WTC11 (cell line): ENCODE measurements at regions not wholly inside any gene's neighbourhood (a gene's known extent, or its start where the extent isn't known, plus 50 kb on each side); places are given as distances from the start of the nearest gene placed in this dataset.

Experiments
- ATAC-seq: fragments of 200-7000 bp; cut with Tn5 transposase; 2 replicates; pipeline ENCODE4 v1.10.0; 2021; ENCODE audit warnings: mild to moderate bottlenecking, moderate library complexity
- CTCF ChIA-PET: fragments of 300-600 bp; sonication (Branson Sonifier 250); formaldehyde crosslinking; loops from one replicate; lab custom pipeline; 2021; ENCODE audit warnings: antibody characterized with exemption; lab: Charles Lee
- POLR2A ChIA-PET: fragments of 350-600 bp; sonication (Branson Sonifier 250); formaldehyde crosslinking; loops from one replicate; lab custom pipeline; 2021; ENCODE audit warnings: antibody characterized with exemption; lab: Charles Lee
- DNase-seq: peaks from one replicate; pipeline ENCODE4 v3.0.0; 2021; ENCODE audit warnings: low spot score
- H3K27ac Mint-ChIP-seq: 2 replicates; pipeline ENCODE4 v1.8.0; 2021; ENCODE audit warnings: mixed read lengths
- H3K27me3 Mint-ChIP-seq: 2 replicates; pipeline ENCODE4 v1.8.0; 2021; ENCODE audit warnings: low read depth, mild to moderate bottlenecking, moderate library complexity, mixed read lengths
- H3K36me3 Mint-ChIP-seq: 2 replicates; pipeline ENCODE4 v1.8.0; 2021; ENCODE audit warnings: mixed read lengths
- H3K4me1 Mint-ChIP-seq: 2 replicates; pipeline ENCODE4 v1.8.0; 2022; ENCODE audit warnings: mixed read lengths
- H3K4me3 Mint-ChIP-seq: 2 replicates; pipeline ENCODE4 v1.8.0; 2021; ENCODE audit warnings: mild to moderate bottlenecking, moderate library complexity, mixed read lengths
- H3K9me3 Mint-ChIP-seq: 2 replicates; pipeline ENCODE4 v1.8.0; 2021; ENCODE audit warnings: mixed read lengths
- ATF1 ChIP-seq: sonication (generic); formaldehyde crosslinking; IDR thresholded peaks from 2 replicates; pipeline ENCODE4 v1.8.1; 2023; ENCODE audit warnings: mild to moderate bottlenecking, moderate library complexity, missing genetic modification reagents
- ATF2 ChIP-seq: sonication (generic); formaldehyde crosslinking; IDR thresholded peaks from 2 replicates; pipeline ENCODE4 v1.8.1; 2022; ENCODE audit warnings: low read depth, missing genetic modification reagents, borderline replicate concordance
- CBFB ChIP-seq: sonication (generic); formaldehyde crosslinking; IDR thresholded peaks from 2 replicates; pipeline ENCODE4 v1.8.1; 2022; ENCODE audit warnings: mild to moderate bottlenecking, low read depth, missing genetic modification reagents
- MXD4 ChIP-seq: fragments of 250-450 bp; sonication (Bioruptor Pico); IDR thresholded peaks from 2 replicates; pipeline ENCODE4 v1.8.0; 2021; ENCODE audit warnings: mild to moderate bottlenecking, moderate library complexity, borderline replicate concordance
- NFE2L1 ChIP-seq: sonication (generic); formaldehyde crosslinking; IDR thresholded peaks from 2 replicates; pipeline ENCODE4 v1.8.1; 2023; ENCODE audit warnings: missing genetic modification reagents
- NR3C1 ChIP-seq: sonication (generic); formaldehyde crosslinking; conservative IDR thresholded peaks from 2 replicates; pipeline ENCODE4 v1.8.1; 2023; ENCODE audit warnings: low read depth, mild to moderate bottlenecking, missing genetic modification reagents
- OVOL2 ChIP-seq: fragments of 250-450 bp; sonication (Bioruptor Pico); IDR thresholded peaks from 2 replicates; pipeline ENCODE4 v1.9.0; 2021; ENCODE audit warnings: mild to moderate bottlenecking, borderline replicate concordance
- SOX15 ChIP-seq: fragments of 250-450 bp; sonication (Bioruptor Pico); IDR thresholded peaks from 2 replicates; pipeline ENCODE4 v1.9.0; 2021; ENCODE audit warnings: mild to moderate bottlenecking
- TP53 ChIP-seq: sonication (generic); formaldehyde crosslinking; IDR thresholded peaks from 2 replicates; pipeline ENCODE4 v1.8.1; 2023; ENCODE audit warnings: mild to moderate bottlenecking, missing genetic modification reagents
- USF1 ChIP-seq: sonication (generic); formaldehyde crosslinking; IDR thresholded peaks from 2 replicates; pipeline ENCODE4 v1.8.0; 2022; ENCODE audit warnings: mild to moderate bottlenecking, missing genetic modification reagents
- ZBTB21 ChIP-seq: sonication (generic); formaldehyde crosslinking; IDR thresholded peaks from 2 replicates; pipeline ENCODE4 v1.8.1; 2023; ENCODE audit warnings: mild to moderate bottlenecking, missing genetic modification reagents, borderline replicate concordance
- ZNF121 ChIP-seq: sonication (generic); formaldehyde crosslinking; IDR thresholded peaks from 2 replicates; pipeline ENCODE4 v1.8.0; 2023; ENCODE audit warnings: missing genetic modification reagents
- ZNF219 ChIP-seq: sonication (generic); formaldehyde crosslinking; IDR thresholded peaks from 2 replicates; pipeline ENCODE4 v1.8.0; 2023; ENCODE audit warnings: missing genetic modification reagents, mild to moderate bottlenecking, borderline replicate concordance
- ZNF396 ChIP-seq: fragments of 250-450 bp; sonication (Bioruptor Pico); IDR thresholded peaks from 2 replicates; pipeline ENCODE4 v1.8.0; 2021; ENCODE audit warnings: mild to moderate bottlenecking, moderate library complexity, borderline replicate concordance
- TF ChIP-seq, protein P1 (sequence below): sonication (generic); formaldehyde crosslinking; IDR thresholded peaks from 2 replicates; pipeline ENCODE4 v1.8.1; 2022; ENCODE audit warnings: missing genetic modification reagents, borderline replicate concordance
- TF ChIP-seq, protein P2 (sequence below): sonication (generic); formaldehyde crosslinking; IDR thresholded peaks from 2 replicates; pipeline ENCODE4 v1.8.0; 2022; ENCODE audit warnings: mild to moderate bottlenecking, missing genetic modification reagents
- TF ChIP-seq, protein P3 (sequence below): sonication (generic); formaldehyde crosslinking; IDR thresholded peaks from 2 replicates; pipeline ENCODE4 v1.8.0; 2023; ENCODE audit warnings: missing genetic modification reagents
- TF ChIP-seq, protein P4 (sequence below): fragments of 250-450 bp; sonication (Bioruptor Pico); IDR thresholded peaks from 2 replicates; pipeline ENCODE4 v1.8.0; 2021; ENCODE audit warnings: mild to moderate bottlenecking
- TF ChIP-seq, protein P5 (sequence below): sonication (generic); formaldehyde crosslinking; conservative IDR thresholded peaks from 2 replicates; pipeline ENCODE4 v1.8.1; 2023; ENCODE audit warnings: mild to moderate bottlenecking, low read depth, missing genetic modification reagents, moderate library complexity
- TF ChIP-seq, protein P6 (sequence below): sonication (generic); formaldehyde crosslinking; IDR thresholded peaks from 2 replicates; pipeline ENCODE4 v1.8.1; 2023; ENCODE audit warnings: mild to moderate bottlenecking, moderate library complexity, missing genetic modification reagents

GRCh38 chr1:207230441-207230840, 91.0 kb upstream of the CD55 start:
- ATAC-seq, result no peak

DNA sequence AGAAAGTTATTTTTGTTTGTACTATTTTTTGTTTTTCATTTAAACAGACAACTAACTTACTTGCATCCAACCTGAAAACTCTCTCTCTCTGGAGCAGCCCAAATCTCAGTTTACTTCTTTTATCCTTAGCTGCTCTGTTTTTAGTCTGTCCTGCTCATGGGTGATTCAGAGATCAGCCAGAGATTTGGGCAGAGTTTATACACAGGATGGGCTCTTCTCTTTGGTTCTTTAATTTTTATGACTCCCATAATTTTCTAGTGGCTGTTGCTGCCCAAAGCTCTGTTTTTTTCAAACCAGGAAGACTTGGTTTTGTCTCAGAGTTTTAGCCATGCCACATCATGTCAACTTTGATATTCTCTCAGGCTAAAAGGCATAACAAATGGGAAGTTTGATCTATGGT, 86.8 kb upstream of the CD55 start:
- Mint-ChIP-seq H3K36me3 (no peaks in the 10 kb centered on the region), H3K4me3 (no peak overlapping the region)

More at GRCh38 chr1:207230441-207230840, 91.0 kb upstream of the CD55 start:
- H3K27ac Mint-ChIP-seq, result no peak overlapping the region
- H3K27me3 Mint-ChIP-seq, result no peaks in the 10 kb centered on the region
- no peak for TF ChIP-seq USF1 (CRISPR knock-in tag)
- TF ChIP-seq TP53 (CRISPR knock-in tag), result no peak
- TF ChIP-seq ATF1, result no peak
- no peak for TF ChIP-seq OVOL2 (CRISPR knock-in tag)
- TF ChIP-seq, protein P1, sequence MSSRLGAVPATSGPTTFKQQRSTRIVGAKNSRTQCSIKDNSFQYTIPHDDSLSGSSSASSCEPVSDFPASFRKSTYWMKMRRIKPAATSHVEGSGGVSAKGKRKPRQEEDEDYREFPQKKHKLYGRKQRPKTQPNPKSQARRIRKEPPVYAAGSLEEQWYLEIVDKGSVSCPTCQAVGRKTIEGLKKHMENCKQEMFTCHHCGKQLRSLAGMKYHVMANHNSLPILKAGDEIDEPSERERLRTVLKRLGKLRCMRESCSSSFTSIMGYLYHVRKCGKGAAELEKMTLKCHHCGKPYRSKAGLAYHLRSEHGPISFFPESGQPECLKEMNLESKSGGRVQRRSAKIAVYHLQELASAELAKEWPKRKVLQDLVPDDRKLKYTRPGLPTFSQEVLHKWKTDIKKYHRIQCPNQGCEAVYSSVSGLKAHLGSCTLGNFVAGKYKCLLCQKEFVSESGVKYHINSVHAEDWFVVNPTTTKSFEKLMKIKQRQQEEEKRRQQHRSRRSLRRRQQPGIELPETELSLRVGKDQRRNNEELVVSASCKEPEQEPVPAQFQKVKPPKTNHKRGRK (CRISPR knock-in tag), result no peak
- no peak for TF ChIP-seq NFE2L1 (CRISPR knock-in tag)
- TF ChIP-seq ATF2, result no peak
- no peak for TF ChIP-seq NR3C1 (CRISPR knock-in tag)
- TF ChIP-seq SOX15 (CRISPR knock-in tag), result no peak
- POLR2A ChIA-PET, result no interaction called here
- DNase-seq, result no peak
- H3K4me1 Mint-ChIP-seq, result peaks cover 2% of the 10 kb centered on the region; the same call in 1 of the 2 replicates
- H3K9me3 Mint-ChIP-seq, result no peaks in the 10 kb centered on the region
- no peaks in the 10 kb centered on the region for H3K36me3 Mint-ChIP-seq
- no peak overlapping the region for H3K4me3 Mint-ChIP-seq
- CTCF ChIA-PET, result interaction anchor here (2.4 kb wide), 1 partner anchor 10 kb away, joined by 19 read pairs; no protein-coding TSS in a partner anchor

More for the DNA sequence above, 86.8 kb upstream of the CD55 start:
- Mint-ChIP-seq H3K4me1 (peaks cover 2% of the 10 kb centered on the region; the same call in 1 of the 2 replicates), H3K27ac (no peak overlapping the region), H3K9me3 (no peaks in the 10 kb centered on the region), H3K27me3 (no peaks in the 10 kb centered on the region)
- ChIA-PET CTCF (interaction anchor here (1.2 kb wide), 1 partner anchor 14 kb away, joined by 4 read pairs; no protein-coding TSS in a partner anchor), POLR2A (no interaction called here)
- DNase-seq (no peak), ATAC-seq (no peak)
- TF ChIP-seq ZBTB21 (CRISPR knock-in tag) (no peak), ZNF219 (CRISPR knock-in tag) (no peak), CBFB (CRISPR knock-in tag) (no peak), ZNF121 (CRISPR knock-in tag) (no peak), ZNF396 (no peak), SOX15 (CRISPR knock-in tag) (no peak), MXD4 (CRISPR knock-in tag) (no peak), USF1 (CRISPR knock-in tag) (no peak)
- TF ChIP-seq, protein P2, sequence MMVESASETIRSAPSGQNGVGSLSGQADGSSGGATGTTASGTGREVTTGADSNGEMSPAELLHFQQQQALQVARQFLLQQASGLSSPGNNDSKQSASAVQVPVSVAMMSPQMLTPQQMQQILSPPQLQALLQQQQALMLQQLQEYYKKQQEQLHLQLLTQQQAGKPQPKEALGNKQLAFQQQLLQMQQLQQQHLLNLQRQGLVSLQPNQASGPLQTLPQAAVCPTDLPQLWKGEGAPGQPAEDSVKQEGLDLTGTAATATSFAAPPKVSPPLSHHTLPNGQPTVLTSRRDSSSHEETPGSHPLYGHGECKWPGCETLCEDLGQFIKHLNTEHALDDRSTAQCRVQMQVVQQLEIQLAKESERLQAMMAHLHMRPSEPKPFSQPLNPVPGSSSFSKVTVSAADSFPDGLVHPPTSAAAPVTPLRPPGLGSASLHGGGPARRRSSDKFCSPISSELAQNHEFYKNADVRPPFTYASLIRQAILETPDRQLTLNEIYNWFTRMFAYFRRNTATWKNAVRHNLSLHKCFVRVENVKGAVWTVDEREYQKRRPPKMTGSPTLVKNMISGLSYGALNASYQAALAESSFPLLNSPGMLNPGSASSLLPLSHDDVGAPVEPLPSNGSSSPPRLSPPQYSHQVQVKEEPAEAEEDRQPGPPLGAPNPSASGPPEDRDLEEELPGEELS (CRISPR knock-in tag), result no peak
- TF ChIP-seq, protein P3, sequence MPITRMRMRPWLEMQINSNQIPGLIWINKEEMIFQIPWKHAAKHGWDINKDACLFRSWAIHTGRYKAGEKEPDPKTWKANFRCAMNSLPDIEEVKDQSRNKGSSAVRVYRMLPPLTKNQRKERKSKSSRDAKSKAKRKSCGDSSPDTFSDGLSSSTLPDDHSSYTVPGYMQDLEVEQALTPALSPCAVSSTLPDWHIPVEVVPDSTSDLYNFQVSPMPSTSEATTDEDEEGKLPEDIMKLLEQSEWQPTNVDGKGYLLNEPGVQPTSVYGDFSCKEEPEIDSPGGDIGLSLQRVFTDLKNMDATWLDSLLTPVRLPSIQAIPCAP (CRISPR knock-in tag), result no peak
- TF ChIP-seq, protein P4, sequence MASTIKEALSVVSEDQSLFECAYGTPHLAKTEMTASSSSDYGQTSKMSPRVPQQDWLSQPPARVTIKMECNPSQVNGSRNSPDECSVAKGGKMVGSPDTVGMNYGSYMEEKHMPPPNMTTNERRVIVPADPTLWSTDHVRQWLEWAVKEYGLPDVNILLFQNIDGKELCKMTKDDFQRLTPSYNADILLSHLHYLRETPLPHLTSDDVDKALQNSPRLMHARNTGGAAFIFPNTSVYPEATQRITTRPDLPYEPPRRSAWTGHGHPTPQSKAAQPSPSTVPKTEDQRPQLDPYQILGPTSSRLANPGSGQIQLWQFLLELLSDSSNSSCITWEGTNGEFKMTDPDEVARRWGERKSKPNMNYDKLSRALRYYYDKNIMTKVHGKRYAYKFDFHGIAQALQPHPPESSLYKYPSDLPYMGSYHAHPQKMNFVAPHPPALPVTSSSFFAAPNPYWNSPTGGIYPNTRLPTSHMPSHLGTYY (CRISPR knock-in tag), result no peak
- TF ChIP-seq, protein P5, sequence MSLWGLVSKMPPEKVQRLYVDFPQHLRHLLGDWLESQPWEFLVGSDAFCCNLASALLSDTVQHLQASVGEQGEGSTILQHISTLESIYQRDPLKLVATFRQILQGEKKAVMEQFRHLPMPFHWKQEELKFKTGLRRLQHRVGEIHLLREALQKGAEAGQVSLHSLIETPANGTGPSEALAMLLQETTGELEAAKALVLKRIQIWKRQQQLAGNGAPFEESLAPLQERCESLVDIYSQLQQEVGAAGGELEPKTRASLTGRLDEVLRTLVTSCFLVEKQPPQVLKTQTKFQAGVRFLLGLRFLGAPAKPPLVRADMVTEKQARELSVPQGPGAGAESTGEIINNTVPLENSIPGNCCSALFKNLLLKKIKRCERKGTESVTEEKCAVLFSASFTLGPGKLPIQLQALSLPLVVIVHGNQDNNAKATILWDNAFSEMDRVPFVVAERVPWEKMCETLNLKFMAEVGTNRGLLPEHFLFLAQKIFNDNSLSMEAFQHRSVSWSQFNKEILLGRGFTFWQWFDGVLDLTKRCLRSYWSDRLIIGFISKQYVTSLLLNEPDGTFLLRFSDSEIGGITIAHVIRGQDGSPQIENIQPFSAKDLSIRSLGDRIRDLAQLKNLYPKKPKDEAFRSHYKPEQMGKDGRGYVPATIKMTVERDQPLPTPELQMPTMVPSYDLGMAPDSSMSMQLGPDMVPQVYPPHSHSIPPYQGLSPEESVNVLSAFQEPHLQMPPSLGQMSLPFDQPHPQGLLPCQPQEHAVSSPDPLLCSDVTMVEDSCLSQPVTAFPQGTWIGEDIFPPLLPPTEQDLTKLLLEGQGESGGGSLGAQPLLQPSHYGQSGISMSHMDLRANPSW (CRISPR knock-in tag), result no peak
- TF ChIP-seq, protein P6, sequence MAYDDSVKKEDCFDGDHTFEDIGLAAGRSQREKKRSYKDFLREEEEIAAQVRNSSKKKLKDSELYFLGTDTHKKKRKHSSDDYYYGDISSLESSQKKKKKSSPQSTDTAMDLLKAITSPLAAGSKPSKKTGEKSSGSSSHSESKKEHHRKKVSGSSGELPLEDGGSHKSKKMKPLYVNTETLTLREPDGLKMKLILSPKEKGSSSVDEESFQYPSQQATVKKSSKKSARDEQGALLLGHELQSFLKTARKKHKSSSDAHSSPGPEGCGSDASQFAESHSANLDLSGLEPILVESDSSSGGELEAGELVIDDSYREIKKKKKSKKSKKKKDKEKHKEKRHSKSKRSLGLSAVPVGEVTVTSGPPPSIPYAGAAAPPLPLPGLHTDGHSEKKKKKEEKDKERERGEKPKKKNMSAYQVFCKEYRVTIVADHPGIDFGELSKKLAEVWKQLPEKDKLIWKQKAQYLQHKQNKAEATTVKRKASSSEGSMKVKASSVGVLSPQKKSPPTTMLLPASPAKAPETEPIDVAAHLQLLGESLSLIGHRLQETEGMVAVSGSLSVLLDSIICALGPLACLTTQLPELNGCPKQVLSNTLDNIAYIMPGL, result no peak
